ENCODE measurements at regions not wholly inside any gene's neighbourhood (a gene's known extent, or its start where the extent isn't known, plus 50 kb on each side); places are given as distances from the start of the nearest gene placed in this dataset.

DNA sequence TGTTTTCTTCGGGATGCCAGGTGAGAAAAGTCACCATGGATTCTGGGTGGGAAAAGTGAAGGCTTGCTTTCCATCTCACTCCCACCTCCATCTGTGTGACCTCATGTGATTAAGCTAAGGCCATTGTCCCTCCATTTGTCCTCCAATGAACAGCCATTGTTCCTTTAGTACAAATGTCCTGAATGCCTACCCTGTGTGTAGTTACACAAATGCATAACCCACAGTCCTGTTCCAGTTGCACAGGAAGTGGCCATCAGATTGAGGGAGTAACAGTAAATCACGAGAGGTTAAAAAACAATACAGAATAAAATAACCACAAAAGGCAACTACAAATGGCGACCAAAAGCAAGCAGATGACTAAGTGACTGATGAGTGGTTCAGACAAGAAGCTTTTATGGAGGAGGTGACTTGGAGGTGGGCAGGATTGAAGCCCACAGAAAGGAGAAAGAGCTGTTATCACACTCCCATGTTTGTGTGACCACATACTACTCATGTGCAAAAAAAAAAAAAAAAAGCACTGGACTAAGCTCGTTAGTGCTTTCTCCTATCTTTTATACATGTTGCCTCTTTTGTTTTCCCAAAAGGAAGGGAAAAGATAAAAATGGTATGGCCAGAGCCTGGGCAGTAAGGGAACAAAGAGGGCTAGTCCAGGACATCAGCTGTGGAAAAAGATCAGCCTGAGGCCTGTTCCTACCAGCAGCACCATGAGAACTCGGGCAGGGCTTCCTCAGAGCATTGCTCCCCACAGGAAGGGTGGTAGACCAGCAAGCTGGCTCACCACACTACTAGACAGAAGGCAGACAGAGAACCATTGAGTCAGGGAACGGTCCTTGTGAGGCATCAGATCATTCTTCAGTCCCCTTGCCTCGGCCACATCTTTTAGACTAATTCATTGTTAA is 111.0 kb downstream of the TFAP2A start:
- H3K36me3 ChIP-seq = no peaks in the 10 kb centered on the region
- intact Hi-C loops (cut with DNase I) = no loop called here
- 70 to 74% methylated on average over 7 of the region's 7 CpGs for WGBS, 2 donors
- no peak overlapping the region for H3K27ac ChIP-seq
- no peak for ATAC-seq
- no peaks in the 10 kb centered on the region for H3K9me3 ChIP-seq
- H3K4me1 ChIP-seq = no peaks in the 10 kb centered on the region
- H3K4me3 ChIP-seq = no peak overlapping the region
- H3K27me3 ChIP-seq = peaks cover 0 to 7% (median 0%) of the 10 kb centered on the region in 7 donors
- DNase-seq = no peak
- TF ChIP-seq CTCF (IDR thresholded peaks at IDR 0.05) = no peak

DNA sequence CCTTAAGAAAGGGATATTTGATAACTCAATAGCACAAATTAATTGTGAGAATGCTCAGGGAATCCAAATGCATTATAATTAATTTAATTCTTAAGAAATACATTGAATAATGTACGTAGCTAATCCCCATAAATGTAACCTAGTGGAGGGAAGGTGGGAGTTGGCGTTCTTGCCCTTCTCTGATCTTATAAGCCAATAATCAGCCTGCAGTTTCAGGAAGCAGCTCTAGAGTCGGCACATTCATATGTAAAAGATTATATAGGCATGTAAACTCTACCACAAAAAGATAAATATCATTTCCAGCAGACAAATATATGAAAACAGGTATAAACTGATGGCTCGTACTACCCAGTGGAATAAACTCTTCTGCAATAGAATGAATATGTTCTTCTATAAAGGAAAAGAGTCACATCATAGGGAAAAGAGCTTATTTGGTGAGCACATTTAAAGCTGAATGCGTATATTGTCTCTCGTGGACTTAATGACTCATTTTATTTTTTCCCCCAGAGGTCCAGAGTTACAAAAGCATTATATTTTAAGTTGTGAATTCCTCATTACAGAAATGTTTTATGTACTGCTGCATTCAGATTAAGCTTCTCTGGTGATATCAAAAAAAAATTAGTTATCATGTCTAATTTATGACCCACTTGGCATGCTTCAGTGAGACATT is 112.2 kb downstream of the TFAP2A start:
- DNase-seq (no peak), ATAC-seq (no peak)
- WGBS, 2 donors = 72% methylated on average over 6 of the region's 6 CpGs
- H3K27me3 ChIP-seq = peaks cover 0 to 4% (median 0%) of the 10 kb centered on the region in 7 donors
- H3K4me3 ChIP-seq = no peak overlapping the region
- intact Hi-C loops (cut with DNase I) = no loop called here
- no peaks in the 10 kb centered on the region for H3K9me3 ChIP-seq
- no peak for TF ChIP-seq CTCF (IDR thresholded peaks at IDR 0.05)
- no peaks in the 10 kb centered on the region for H3K4me1 ChIP-seq
- H3K36me3 ChIP-seq = no peaks in the 10 kb centered on the region
- no peak overlapping the region for H3K27ac ChIP-seq

- no peak for ATAC-seq
- intact Hi-C loops (cut with DNase I) = no loop called here
Observed at GRCh38 chr6:10300071-10300470, 114.8 kb downstream of the TFAP2A start.

More at GRCh38 chr6:10300071-10300470, 114.8 kb downstream of the TFAP2A start:
- H3K4me1 ChIP-seq = no peaks in the 10 kb centered on the region
- WGBS, 2 donors = 87 to 89% methylated on average over 2 of the region's 2 CpGs
- H3K27me3 ChIP-seq = peaks cover 0 to 4% (median 0%) of the 10 kb centered on the region in 7 donors
- DNase-seq = no peak
- no peak overlapping the region for H3K27ac ChIP-seq
- H3K4me3 ChIP-seq = no peak overlapping the region
- no peaks in the 10 kb centered on the region for H3K36me3 ChIP-seq
- no peak for TF ChIP-seq CTCF (IDR thresholded peaks at IDR 0.05)
- no peaks in the 10 kb centered on the region for H3K9me3 ChIP-seq
